CD14-positive monocyte (primary cell): ENCODE measurements at regions not wholly inside any gene's neighbourhood (a gene's known extent, or its start where the extent isn't known, plus 50 kb on each side); places are given as distances from the start of the nearest gene placed in this dataset.

Experiments used
- DNase-seq, 3 donors: peaks; one replicate each; pipeline ENCODE4 v3.0.0-alpha.2; 2011 to 2022
- H2AFZ ChIP-seq: 2 replicates; pipeline ENCODE4 v1.6.0; 2012; ENCODE audit warnings: mild to moderate bottlenecking, low read depth, low read length, inconsistent platforms; ENCODE audit not compliant: insufficient read depth, poor library complexity, severe bottlenecking
- H3K27ac ChIP-seq, 2 donors: 1 replicate in 1 of 2; 2 replicates in 1 of 2; pipeline ENCODE4 v1.5.1; 2012 to 2013; ENCODE audit warnings: low read length in 2 of 2, control low read depth in 1 of 2, inconsistent platforms in 1 of 2, low read depth in 1 of 2, mild to moderate bottlenecking in 1 of 2
- H3K27me3 ChIP-seq, 2 donors: one replicate each; pipeline versions ENCODE4 v1.6.0 to v1.6.1; 2011 to 2013; ENCODE audit warnings: low read length in 2 of 2; ENCODE audit not compliant: control insufficient read depth in 2 of 2, insufficient read depth in 2 of 2
- H3K36me3 ChIP-seq, 2 donors: replicated peaks in 1 of 2; 1 replicate in 1 of 2; 2 replicates in 1 of 2; pipeline versions ENCODE4 v1.5.1 to v1.6.1; 2012 to 2013; ENCODE audit warnings: low read length in 2 of 2, control low read depth in 1 of 2, inconsistent platforms in 1 of 2, mild to moderate bottlenecking in 1 of 2; ENCODE audit not compliant: insufficient read depth in 2 of 2, control insufficient read depth in 1 of 2
- H3K4me1 ChIP-seq, 2 donors: 1 replicate in 1 of 2; 2 replicates in 1 of 2; pipeline versions ENCODE4 v1.5.1 to v1.6.1; 2012 to 2013; ENCODE audit warnings: low read length in 2 of 2, control low read depth in 1 of 2, inconsistent platforms in 1 of 2, mild to moderate bottlenecking in 1 of 2, moderate library complexity in 1 of 2; ENCODE audit not compliant: insufficient read depth in 2 of 2, control insufficient read depth in 1 of 2
- H3K4me2 ChIP-seq: replicated peaks from 2 replicates; pipeline ENCODE3; 2012; ENCODE audit warnings: low read length, moderate library complexity, mild to moderate bottlenecking; ENCODE audit not compliant: poor library complexity, severe bottlenecking; ENCODE audit errors: extremely low read depth
- H3K4me3 ChIP-seq, 3 experiments: fragments of 200-600 bp in 1 of 3; sonication (generic) in 1 of 3; replicated peaks in 1 of 3; 1 replicate in 2 of 3; 2 replicates in 1 of 3; pipeline ENCODE4 v1.5.1; 2011 to 2013; ENCODE audit warnings: low read length in 3 of 3, mild to moderate bottlenecking in 3 of 3, control low read depth in 2 of 3, low read depth in 2 of 3, inconsistent platforms in 1 of 3, moderate library complexity in 1 of 3
- H3K79me2 ChIP-seq: 2 replicates; pipeline ENCODE4 v1.6.0; 2012; ENCODE audit warnings: mild to moderate bottlenecking, control low read depth, inconsistent platforms, low read length, moderate library complexity; ENCODE audit not compliant: insufficient read depth
- H3K9ac ChIP-seq: 2 replicates; pipeline ENCODE4 v1.6.0; 2017; ENCODE audit warnings: low read length, mild to moderate bottlenecking; ENCODE audit not compliant: insufficient read depth, poor library complexity, severe bottlenecking
- H3K9me3 ChIP-seq, 2 donors: replicated peaks in 1 of 2; 1 replicate in 1 of 2; 2 replicates in 1 of 2; pipeline versions ENCODE4 v1.5.1 to v1.6.1; 2012 to 2013; ENCODE audit warnings: low read length in 2 of 2, control low read depth in 1 of 2; ENCODE audit not compliant: control insufficient read depth in 1 of 2, insufficient read depth in 1 of 2
- H4K20me1 ChIP-seq: 2 replicates; pipeline ENCODE4 v1.6.0; 2012; ENCODE audit warnings: mild to moderate bottlenecking, low read length, control low read depth, moderate library complexity; ENCODE audit not compliant: insufficient read depth
- H3K27ac Mint-ChIP-seq, 7 donors: one replicate each; pipeline ENCODE4 v1.8.0; 2020; ENCODE audit warnings: mild to moderate bottlenecking in 7 of 7, mixed read lengths in 7 of 7, moderate library complexity in 6 of 7, inconsistent platforms in 2 of 7
- H3K27me3 Mint-ChIP-seq, 3 donors: one replicate each; pipeline ENCODE4 v1.8.0; 2021 to 2022; ENCODE audit warnings: low read depth in 3 of 3, mild to moderate bottlenecking in 3 of 3, mixed read lengths in 3 of 3, moderate library complexity in 3 of 3, inconsistent platforms in 1 of 3
- H3K36me3 Mint-ChIP-seq, 2 donors: one replicate each; pipeline ENCODE4 v1.8.0; 2020; ENCODE audit warnings: mixed read lengths in 2 of 2, inconsistent platforms in 1 of 2, mild to moderate bottlenecking in 1 of 2
- H3K4me1 Mint-ChIP-seq: one replicate; pipeline ENCODE4 v1.8.0; 2020; ENCODE audit warnings: mild to moderate bottlenecking, mixed read lengths
- H3K4me3 Mint-ChIP-seq, 2 donors: one replicate each; pipeline ENCODE4 v1.8.0; 2020; ENCODE audit warnings: mild to moderate bottlenecking in 2 of 2, mixed read lengths in 2 of 2, moderate library complexity in 1 of 2
- H3K9me3 Mint-ChIP-seq, 7 donors: one replicate each; pipeline ENCODE4 v1.8.0; 2020 to 2022; ENCODE audit warnings: mixed read lengths in 7 of 7, mild to moderate bottlenecking in 6 of 7, moderate library complexity in 6 of 7, inconsistent platforms in 2 of 7
- WGBS: methylation state at CpG from one replicate; pipeline ENCODE4 v1.1.5; 2013; ENCODE audit warnings: missing lambda C conversion rate; ENCODE audit not compliant: insufficient coverage; 5-methylcytosine and 5-hydroxymethylcytosine counted together
- intact Hi-C, 2 donors: fragments of 100-400 bp; cut with micrococcal nuclease; formaldehyde crosslinking; loops; one replicate each; pipeline versions ENCODE4 v1.15.0 to v1.15.1; 2023
- TF ChIP-seq, protein P1 (sequence below): fragments of 200-600 bp; IDR thresholded peaks from one replicate; pipeline ENCODE4 v1.8.0; 2022; ENCODE audit warnings: antibody characterized with exemption, mild to moderate bottlenecking

- DNase-seq, result no peak
- H3K27ac ChIP-seq, result no peak overlapping the region
- Mint-ChIP-seq H3K36me3 (no peaks in the 10 kb centered on the region), H3K4me1 (no peaks in the 10 kb centered on the region), H3K27ac (no peak overlapping the region), H3K27me3 (peaks cover 3 to 9% (median 6%) of the 10 kb centered on the region in 3 donors), H3K9me3 (peaks cover 0 to 8% (median 2%) of the 10 kb centered on the region in 7 donors), H3K4me3 (no peak overlapping the region)
- intact Hi-C loops, result no loop called here
- no peaks in the 10 kb centered on the region for H3K27me3 ChIP-seq
- H3K36me3 ChIP-seq, result no peaks in the 10 kb centered on the region
- H3K79me2 ChIP-seq, result no peaks in the 10 kb centered on the region
- no peaks in the 10 kb centered on the region for H3K4me1 ChIP-seq
- H2AFZ ChIP-seq, result no peak overlapping the region
- no peak overlapping the region for H3K9ac ChIP-seq
- no peak overlapping the region for H3K4me2 ChIP-seq
- no peaks in the 10 kb centered on the region for H4K20me1 ChIP-seq
- TF ChIP-seq, protein P1, sequence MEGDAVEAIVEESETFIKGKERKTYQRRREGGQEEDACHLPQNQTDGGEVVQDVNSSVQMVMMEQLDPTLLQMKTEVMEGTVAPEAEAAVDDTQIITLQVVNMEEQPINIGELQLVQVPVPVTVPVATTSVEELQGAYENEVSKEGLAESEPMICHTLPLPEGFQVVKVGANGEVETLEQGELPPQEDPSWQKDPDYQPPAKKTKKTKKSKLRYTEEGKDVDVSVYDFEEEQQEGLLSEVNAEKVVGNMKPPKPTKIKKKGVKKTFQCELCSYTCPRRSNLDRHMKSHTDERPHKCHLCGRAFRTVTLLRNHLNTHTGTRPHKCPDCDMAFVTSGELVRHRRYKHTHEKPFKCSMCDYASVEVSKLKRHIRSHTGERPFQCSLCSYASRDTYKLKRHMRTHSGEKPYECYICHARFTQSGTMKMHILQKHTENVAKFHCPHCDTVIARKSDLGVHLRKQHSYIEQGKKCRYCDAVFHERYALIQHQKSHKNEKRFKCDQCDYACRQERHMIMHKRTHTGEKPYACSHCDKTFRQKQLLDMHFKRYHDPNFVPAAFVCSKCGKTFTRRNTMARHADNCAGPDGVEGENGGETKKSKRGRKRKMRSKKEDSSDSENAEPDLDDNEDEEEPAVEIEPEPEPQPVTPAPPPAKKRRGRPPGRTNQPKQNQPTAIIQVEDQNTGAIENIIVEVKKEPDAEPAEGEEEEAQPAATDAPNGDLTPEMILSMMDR, result no peak
- WGBS, result 100% methylated on average over 2 of the region's 3 CpGs
- H3K4me3 ChIP-seq, result no peak overlapping the region
- H3K9me3 ChIP-seq, result no peaks in the 10 kb centered on the region
Measured at GRCh38 chr1:37127254-37127748, 93.0 kb upstream of the GRIK3 start.

DNA sequence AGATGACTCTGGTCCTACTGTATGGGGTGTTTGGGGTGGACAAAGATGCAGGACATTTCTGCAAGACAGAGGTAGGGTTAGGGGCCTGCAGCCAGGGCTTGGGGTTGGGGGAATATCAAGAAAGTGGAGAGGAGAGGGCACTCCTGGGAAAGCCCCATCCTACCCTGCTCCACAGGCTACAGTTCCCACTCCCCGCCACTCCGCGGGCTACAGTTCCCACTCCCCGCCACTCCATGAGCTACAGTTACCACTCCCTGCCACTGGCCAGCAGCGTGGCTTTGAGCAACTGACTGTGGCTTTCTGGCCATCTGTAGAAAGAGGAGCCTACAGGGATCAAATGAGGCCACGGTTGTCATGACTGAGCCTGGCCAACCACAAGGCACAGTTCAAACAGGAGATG is 93.8 kb upstream of the GRIK3 start:
- DNase-seq, result no peak
- TF ChIP-seq, protein P1, result no peak
- no peak overlapping the region for H3K27ac Mint-ChIP-seq
- H3K36me3 Mint-ChIP-seq, result no peaks in the 10 kb centered on the region
- H3K9ac ChIP-seq, result no peak overlapping the region
- H3K79me2 ChIP-seq, result no peaks in the 10 kb centered on the region
- peaks cover 3 to 9% (median 6%) of the 10 kb centered on the region in 3 donors for H3K27me3 Mint-ChIP-seq
- 81% methylated on average over 5 of the region's 6 CpGs for WGBS
- intact Hi-C loops, result no loop called here
- no peaks in the 10 kb centered on the region for H3K27me3 ChIP-seq
- H3K9me3 Mint-ChIP-seq, result peaks cover 0 to 8% (median 2%) of the 10 kb centered on the region in 7 donors
- no peak overlapping the region for H3K4me2 ChIP-seq
- H3K4me3 Mint-ChIP-seq, result no peak overlapping the region
- no peaks in the 10 kb centered on the region for H4K20me1 ChIP-seq
- H3K4me1 ChIP-seq, result no peaks in the 10 kb centered on the region
- no peaks in the 10 kb centered on the region for H3K36me3 ChIP-seq
- H3K27ac ChIP-seq, result no peak overlapping the region
- no peak overlapping the region for H3K4me3 ChIP-seq
- H3K4me1 Mint-ChIP-seq, result no peaks in the 10 kb centered on the region
- no peaks in the 10 kb centered on the region for H3K9me3 ChIP-seq
- no peak overlapping the region for H2AFZ ChIP-seq
